Lower leg skin (tissue), 3 donors: ENCODE measurements at regions not wholly inside any gene's neighbourhood (a gene's known extent, or its start where the extent isn't known, plus 50 kb on each side); places are given as distances from the start of the nearest gene placed in this dataset.

Source experiments
- POLR2A ChIP-seq, 2 donors: fragments of 450-650 bp; IDR thresholded peaks; one replicate each; pipeline ENCODE4 v1.6.1; 2016 to 2017; ENCODE audit warnings: antibody characterized with exemption in 2 of 2, mild to moderate bottlenecking in 1 of 2, moderate library complexity in 1 of 2
- TF ChIP-seq, protein P1 (sequence below), 3 donors: fragments of 450-650 bp; IDR thresholded peaks; one replicate each; pipeline ENCODE4 v1.5.1; 2016; ENCODE audit warnings: antibody characterized with exemption in 3 of 3, mild to moderate bottlenecking in 3 of 3, moderate library complexity in 2 of 3

DNA sequence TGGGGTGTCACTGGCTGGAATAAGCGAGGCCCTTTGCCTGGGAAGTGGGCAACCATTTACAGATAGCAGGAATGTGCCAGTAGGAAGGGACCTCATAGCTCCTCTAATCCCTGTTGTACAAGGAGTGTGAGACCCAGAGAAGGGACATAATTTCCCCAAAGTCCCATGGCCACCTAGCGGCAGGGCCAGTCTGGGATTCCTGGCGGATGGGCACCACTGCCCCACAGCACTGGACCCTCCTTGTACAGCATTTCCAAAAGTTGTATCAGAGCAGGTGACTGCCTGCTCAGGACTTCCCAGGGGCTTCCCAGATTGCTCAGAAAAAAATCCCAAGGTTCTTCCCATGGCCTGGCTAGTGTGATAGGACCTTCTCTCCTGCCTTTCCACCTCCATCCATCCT is 185.8 kb downstream of the GLI2 start:
- TF ChIP-seq POLR2A (IDR thresholded peaks at IDR 0.05), result no peak
- TF ChIP-seq, protein P1, sequence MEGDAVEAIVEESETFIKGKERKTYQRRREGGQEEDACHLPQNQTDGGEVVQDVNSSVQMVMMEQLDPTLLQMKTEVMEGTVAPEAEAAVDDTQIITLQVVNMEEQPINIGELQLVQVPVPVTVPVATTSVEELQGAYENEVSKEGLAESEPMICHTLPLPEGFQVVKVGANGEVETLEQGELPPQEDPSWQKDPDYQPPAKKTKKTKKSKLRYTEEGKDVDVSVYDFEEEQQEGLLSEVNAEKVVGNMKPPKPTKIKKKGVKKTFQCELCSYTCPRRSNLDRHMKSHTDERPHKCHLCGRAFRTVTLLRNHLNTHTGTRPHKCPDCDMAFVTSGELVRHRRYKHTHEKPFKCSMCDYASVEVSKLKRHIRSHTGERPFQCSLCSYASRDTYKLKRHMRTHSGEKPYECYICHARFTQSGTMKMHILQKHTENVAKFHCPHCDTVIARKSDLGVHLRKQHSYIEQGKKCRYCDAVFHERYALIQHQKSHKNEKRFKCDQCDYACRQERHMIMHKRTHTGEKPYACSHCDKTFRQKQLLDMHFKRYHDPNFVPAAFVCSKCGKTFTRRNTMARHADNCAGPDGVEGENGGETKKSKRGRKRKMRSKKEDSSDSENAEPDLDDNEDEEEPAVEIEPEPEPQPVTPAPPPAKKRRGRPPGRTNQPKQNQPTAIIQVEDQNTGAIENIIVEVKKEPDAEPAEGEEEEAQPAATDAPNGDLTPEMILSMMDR (IDR thresholded peaks at IDR 0.05), result no peak
